Gastrocnemius medialis (tissue), 4 donors: ENCODE measurements at regions not wholly inside any gene's neighbourhood (a gene's known extent, or its start where the extent isn't known, plus 50 kb on each side); places are given as distances from the start of the nearest gene placed in this dataset.

Experiments used
- POLR2A ChIP-seq, 2 donors: fragments of 450-650 bp; IDR thresholded peaks; one replicate each; pipeline ENCODE4 v1.6.1; 2017; ENCODE audit warnings: antibody characterized with exemption in 2 of 2, mild to moderate bottlenecking in 2 of 2, moderate library complexity in 2 of 2
- TF ChIP-seq, protein P1 (sequence below), 5 experiments: fragments of 450-650 bp in 3 of 5; fragments of 200-600 bp in 2 of 5; sonication (generic) in 2 of 5; IDR thresholded peaks in 4 of 5; conservative IDR thresholded peaks in 1 of 5; 1 replicate in 4 of 5; 2 replicates in 1 of 5; pipeline ENCODE4 v1.5.1; 2016 to 2019; ENCODE audit warnings: antibody characterized with exemption in 5 of 5, mild to moderate bottlenecking in 3 of 5, moderate library complexity in 3 of 5

- no peak for TF ChIP-seq POLR2A (IDR thresholded peaks at IDR 0.05)
- TF ChIP-seq, protein P1, sequence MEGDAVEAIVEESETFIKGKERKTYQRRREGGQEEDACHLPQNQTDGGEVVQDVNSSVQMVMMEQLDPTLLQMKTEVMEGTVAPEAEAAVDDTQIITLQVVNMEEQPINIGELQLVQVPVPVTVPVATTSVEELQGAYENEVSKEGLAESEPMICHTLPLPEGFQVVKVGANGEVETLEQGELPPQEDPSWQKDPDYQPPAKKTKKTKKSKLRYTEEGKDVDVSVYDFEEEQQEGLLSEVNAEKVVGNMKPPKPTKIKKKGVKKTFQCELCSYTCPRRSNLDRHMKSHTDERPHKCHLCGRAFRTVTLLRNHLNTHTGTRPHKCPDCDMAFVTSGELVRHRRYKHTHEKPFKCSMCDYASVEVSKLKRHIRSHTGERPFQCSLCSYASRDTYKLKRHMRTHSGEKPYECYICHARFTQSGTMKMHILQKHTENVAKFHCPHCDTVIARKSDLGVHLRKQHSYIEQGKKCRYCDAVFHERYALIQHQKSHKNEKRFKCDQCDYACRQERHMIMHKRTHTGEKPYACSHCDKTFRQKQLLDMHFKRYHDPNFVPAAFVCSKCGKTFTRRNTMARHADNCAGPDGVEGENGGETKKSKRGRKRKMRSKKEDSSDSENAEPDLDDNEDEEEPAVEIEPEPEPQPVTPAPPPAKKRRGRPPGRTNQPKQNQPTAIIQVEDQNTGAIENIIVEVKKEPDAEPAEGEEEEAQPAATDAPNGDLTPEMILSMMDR (IDR thresholded peaks at IDR 0.05 in 4 of 5, conservative IDR thresholded peaks at IDR 0.05 in 1 of 5) = no peak
These were observed 61.6 kb upstream of the TOP3B start for GRCh38 chr22:22044153-22044552.
